GM10266 (cell line): ENCODE measurements at regions not wholly inside any gene's neighbourhood (a gene's known extent, or its start where the extent isn't known, plus 50 kb on each side); places are given as distances from the start of the nearest gene placed in this dataset.

ENCODE experiments used
- DNase-seq: peaks from one replicate; pipeline ENCODE4 v3.0.0; 2012; ENCODE audit errors: extremely low spot score
- TF ChIP-seq, protein P1 (sequence below): IDR thresholded peaks from 2 replicates; pipeline ENCODE4 v1.5.1; 2012; ENCODE audit warnings: mild to moderate bottlenecking, low read depth; ENCODE audit not compliant: control insufficient read depth, insufficient read depth; ENCODE audit errors: missing control alignments

DNA sequence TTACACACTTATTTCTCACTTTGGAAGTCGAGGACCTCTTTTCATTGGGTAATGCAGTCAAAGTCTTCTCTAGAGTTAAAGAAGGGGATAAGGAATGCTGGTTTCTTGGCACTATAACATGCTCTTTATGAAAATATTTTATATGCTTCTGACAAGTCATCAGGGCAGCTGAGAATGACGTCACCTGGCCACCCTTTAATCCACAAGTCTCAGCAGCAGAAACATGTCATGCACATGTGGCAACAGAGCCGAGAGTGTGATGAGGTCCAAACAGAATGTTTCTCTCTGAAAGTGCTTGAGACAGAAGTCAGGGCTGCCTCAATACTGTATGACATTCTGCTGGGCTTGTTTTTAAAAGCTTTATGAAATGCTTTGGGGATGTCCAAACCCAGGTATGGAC is 63.5 kb upstream of the C10orf90 start:
- DNase-seq, result no peak
- TF ChIP-seq, protein P1, sequence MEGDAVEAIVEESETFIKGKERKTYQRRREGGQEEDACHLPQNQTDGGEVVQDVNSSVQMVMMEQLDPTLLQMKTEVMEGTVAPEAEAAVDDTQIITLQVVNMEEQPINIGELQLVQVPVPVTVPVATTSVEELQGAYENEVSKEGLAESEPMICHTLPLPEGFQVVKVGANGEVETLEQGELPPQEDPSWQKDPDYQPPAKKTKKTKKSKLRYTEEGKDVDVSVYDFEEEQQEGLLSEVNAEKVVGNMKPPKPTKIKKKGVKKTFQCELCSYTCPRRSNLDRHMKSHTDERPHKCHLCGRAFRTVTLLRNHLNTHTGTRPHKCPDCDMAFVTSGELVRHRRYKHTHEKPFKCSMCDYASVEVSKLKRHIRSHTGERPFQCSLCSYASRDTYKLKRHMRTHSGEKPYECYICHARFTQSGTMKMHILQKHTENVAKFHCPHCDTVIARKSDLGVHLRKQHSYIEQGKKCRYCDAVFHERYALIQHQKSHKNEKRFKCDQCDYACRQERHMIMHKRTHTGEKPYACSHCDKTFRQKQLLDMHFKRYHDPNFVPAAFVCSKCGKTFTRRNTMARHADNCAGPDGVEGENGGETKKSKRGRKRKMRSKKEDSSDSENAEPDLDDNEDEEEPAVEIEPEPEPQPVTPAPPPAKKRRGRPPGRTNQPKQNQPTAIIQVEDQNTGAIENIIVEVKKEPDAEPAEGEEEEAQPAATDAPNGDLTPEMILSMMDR, result no peak

DNA sequence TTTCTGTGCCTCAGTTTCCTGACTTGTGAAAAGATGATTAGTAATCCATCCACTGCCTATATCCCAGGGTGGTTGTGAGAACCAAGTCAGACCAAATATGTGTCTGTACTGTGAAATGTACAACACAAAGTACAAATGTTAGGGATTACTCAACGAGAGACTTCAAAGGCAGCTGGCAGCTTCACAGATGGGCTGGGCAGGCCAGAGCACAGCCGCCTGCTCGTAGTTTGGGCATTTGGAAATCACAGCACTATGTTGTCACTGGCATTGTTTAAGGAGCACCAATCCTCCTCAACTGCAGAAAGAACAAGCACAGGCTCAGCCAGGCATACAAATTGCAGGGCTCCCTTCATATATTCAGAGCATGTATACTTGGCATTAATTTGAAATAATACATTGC is 64.5 kb upstream of the C10orf90 start:
- no peak for DNase-seq
- TF ChIP-seq, protein P1, result no peak

DNA sequence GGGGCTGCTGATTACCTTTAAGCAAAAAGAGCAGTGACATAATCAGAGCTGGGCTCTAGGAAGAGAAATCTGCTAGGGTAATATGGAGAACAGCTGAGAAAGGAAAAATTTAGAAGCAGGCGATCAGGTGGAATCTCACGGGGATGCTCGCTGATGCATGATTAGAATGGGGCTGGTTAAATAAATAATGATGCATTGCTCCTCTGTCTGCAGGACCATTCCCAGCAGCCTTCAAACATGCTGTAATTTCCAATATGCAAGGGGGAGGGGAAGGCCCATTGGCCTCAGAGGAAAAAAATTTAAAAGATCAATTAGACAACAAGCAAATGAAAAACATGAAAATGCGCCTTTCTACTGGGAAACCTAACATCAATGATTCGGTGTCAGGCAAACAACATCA is 65.6 kb upstream of the C10orf90 start:
- TF ChIP-seq, protein P1, result no peak
- no peak for DNase-seq

DNA sequence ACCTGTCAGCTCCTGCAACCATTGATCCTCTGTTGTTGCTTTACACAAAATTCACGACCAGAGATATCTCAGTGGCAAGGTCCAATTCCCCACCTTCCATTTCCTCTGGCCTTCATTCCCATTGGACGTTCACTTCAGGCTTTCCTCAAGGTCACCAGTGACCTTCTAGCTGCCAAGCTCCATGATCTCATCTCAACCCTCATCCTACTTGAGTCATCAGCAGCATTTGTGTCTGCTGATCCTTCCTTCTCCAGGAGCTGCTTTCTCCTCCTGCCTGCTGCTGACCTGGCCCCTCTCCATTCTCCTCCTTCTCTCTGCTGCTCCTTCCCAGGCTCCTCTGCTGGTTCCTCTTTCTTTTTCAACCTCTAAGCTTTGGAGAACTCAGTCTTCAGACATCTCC is 66.2 kb upstream of the C10orf90 start:
- DNase-seq, result no peak
- TF ChIP-seq, protein P1, result no peak

DNA sequence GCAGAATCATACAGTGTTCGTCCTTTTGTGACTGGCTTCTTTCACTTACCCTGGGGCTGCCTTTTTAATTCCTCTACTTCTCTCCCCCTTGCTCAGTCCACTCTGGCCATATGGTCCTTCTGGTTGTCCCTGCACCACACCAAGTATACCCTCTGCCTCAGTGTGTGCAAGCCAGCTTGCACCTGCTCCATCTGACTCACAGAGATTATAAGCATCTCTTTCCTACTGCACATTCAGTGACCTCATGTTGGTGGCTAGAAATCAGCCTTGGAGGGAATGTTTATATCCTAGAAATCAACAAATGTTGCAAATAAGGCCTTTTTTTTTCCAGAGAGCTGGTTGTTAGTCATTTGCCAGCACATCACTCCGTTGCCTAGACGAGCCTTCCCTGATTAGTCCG is 67.5 kb upstream of the C10orf90 start:
- TF ChIP-seq, protein P1, result no peak
- DNase-seq, result no peak

DNA sequence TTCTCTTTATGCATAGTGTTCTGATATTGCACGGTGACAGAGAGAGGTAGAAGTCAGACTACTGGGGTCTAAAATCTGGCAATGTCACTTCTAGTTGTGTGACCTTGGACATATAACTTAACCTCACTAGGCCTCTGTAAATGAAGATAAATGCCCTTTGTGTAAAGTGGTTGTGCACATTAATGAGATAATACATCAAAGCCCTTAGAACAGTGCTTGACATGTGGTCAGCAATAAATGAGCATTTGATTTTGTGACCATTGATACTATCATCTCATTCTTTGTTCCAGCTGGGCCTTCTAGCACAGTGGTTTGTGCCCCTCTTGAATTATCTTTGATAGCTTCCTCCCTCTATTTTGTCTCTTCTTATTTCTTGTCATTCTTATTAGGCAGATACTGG is 74.1 kb upstream of the C10orf90 start:
- TF ChIP-seq, protein P1, result no peak
- no peak for DNase-seq

DNA sequence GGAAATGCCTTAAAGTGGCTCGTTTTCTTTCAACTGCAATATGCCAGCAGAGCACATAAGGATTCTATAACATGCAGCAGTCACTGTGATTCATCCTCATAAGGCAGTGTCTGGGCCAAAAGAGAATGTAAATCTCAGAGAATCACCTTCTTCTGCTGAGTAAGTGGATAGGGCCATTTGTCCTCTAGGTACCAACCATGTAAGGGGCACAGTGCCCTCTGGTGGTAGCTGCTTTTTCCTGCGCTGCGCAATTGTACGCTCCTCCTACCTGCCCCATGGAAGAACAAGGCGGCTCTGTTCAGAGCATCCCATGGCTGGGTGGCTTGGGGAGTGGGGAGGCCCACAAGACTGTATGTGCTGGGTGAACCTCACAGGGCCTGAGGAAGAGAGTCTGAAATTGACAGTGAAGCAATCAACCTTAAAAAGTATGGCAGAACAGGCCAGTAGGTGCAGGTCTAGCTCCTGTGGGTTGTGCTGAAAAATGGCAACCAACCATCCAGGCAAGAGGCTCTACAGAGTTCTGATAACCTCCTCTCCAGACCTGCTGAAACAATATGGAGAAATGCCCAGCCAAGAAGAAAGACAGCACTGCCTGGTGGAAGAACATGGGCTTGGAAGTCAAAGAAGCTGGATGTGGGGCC is 78.6 kb upstream of the C10orf90 start:
- TF ChIP-seq, protein P1, result peak; percentile 41
- DNase-seq, result peak; percentile 12
